Omental fat pad (tissue), 3 donors: ENCODE measurements at regions not wholly inside any gene's neighbourhood (a gene's known extent, or its start where the extent isn't known, plus 50 kb on each side); places are given as distances from the start of the nearest gene placed in this dataset.
"Not testable (repeated sequence)": the region's sequence is repeated elsewhere in the genome, so short reads cannot be mapped to it uniquely, and the experiment has no call there.

Experiments
- ATAC-seq: fragments of 150-250 bp; one replicate; pipeline ENCODE4 v1.9.1; 2016; ENCODE audit warnings: mild to moderate bottlenecking, moderate library complexity; ENCODE audit not compliant: low FRiP score
- DNase-seq: peaks from one replicate; pipeline ENCODE4 v3.0.0-alpha.2; 2019; ENCODE audit warnings: low spot score
- CTCF ChIP-seq, 3 donors: fragments of 450-650 bp; IDR thresholded peaks; one replicate each; pipeline ENCODE4 v1.5.1; 2016 to 2017; ENCODE audit warnings: antibody characterized with exemption in 3 of 3, mild to moderate bottlenecking in 3 of 3, moderate library complexity in 2 of 3

- DNase-seq = no peak
- ATAC-seq = peak; percentile 51
- no peak for TF ChIP-seq CTCF (IDR thresholded peaks at IDR 0.05)
Observed at GRCh38 chr18:51345848-51346391, 148.4 kb upstream of the MEX3C start.

DNA sequence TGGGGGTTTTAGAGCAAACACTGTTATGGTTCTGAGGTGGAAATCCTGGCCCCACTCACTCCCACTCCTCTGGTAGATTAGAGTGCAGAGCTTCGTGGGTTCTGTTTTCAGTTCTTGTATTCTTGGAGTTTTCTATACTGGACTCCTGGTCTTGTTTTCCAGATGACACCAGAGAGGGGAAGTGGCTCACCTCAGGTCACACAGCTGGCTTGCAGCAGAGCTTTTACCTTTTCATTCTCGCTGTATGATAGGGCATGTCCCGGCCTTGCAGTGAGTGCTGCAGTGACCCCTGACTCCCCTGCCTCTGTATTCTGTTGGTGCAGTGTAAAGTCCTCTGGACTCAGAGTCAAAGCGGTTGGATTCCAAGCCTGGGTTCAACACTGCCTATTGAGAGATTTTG is 148.9 kb upstream of the MEX3C start:
- ATAC-seq = no peak
- TF ChIP-seq CTCF (IDR thresholded peaks at IDR 0.05) = no peak
- DNase-seq = no peak

GRCh38 chr18:51350081-51350480 is 152.6 kb upstream of the MEX3C start:
- DNase-seq (no peak), ATAC-seq (no peak)
- no peak for TF ChIP-seq CTCF (IDR thresholded peaks at IDR 0.05)

- ATAC-seq = no peak
- TF ChIP-seq CTCF (IDR thresholded peaks at IDR 0.05) = no peak
- no peak for DNase-seq
Observed at GRCh38 chr18:51355841-51356240, 158.4 kb upstream of the MEX3C start.

GRCh38 chr18:51360301-51360700 is 162.8 kb upstream of the MEX3C start:
- not testable (repeated sequence) for DNase-seq, ATAC-seq

DNA sequence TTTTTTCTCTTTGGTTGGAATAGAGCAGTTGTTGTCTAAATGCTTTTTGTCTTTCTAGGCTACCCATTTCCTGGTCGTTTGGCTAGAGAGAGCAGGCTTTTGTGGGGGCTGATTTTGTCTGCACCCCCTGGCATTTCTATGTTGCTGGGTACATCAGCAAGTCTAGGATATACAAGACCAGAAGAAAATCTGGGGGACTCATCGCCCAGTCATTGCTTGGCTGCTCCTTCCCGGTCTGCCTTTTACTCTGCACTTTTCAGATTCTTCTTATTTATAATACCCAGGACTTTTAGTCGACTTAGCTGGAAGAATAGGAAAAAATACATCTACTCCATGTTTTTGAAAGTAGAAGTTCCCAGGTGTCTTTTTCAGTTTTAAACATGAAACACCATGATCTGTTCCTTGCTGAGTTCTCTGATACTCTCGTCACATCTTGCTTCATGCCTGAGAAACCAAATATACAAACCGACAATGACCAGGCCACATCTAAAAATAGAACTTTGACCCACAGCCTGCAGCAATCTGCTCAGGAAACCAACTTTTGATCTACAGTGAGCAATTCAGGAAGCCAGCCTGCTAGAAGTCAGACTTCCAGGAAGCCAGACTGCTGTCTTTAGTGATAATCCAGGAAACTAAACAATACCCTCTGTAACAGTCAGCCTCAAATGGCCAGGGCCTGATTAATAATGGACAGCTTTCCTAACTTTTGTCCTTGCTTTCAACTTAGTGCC is 163.8 kb upstream of the MEX3C start:
- no peak for TF ChIP-seq CTCF (IDR thresholded peaks at IDR 0.05)
- ATAC-seq = no peak
- no peak for DNase-seq

- no peak for TF ChIP-seq CTCF (IDR thresholded peaks at IDR 0.05)
- no peak for ATAC-seq
- DNase-seq = no peak
Observed at GRCh38 chr18:51363384-51363783, 165.9 kb upstream of the MEX3C start.
